DOHH2 (cell line): ENCODE measurements at regions not wholly inside any gene's neighbourhood (a gene's known extent, or its start where the extent isn't known, plus 50 kb on each side); places are given as distances from the start of the nearest gene placed in this dataset.

Experiments
- CTCF ChIP-seq: fragments of 200-600 bp; sonication (generic); IDR thresholded peaks from one replicate; pipeline ENCODE4 v1.5.1; 2014; ENCODE audit warnings: antibody characterized with exemption, mild to moderate bottlenecking, low read depth, low read length; ENCODE audit not compliant: poor library complexity, severe bottlenecking
- EZH2phosphoT487 ChIP-seq: fragments of 200-600 bp; sonication (generic); IDR thresholded peaks from 2 replicates; pipeline ENCODE4 v1.6.1; 2017; ENCODE audit warnings: borderline replicate concordance, mild to moderate bottlenecking, antibody characterized with exemption, low read length, moderate library complexity, mixed read lengths

- TF ChIP-seq CTCF (no peak), EZH2phosphoT487 (no peak)
These were observed 234.5 kb downstream of the DLEU7 start for GRCh38 chr13:50609011-50609410.
